Activated CD4-positive, alpha-beta memory T cell treated with anti-CD3 and anti-CD28 coated beads, Interleukin-2, amount 10 ng/mL, durations not matched to agents 7 days and 5 days (primary cell): ENCODE measurements at regions not wholly inside any gene's neighbourhood (a gene's known extent, or its start where the extent isn't known, plus 50 kb on each side); places are given as distances from the start of the nearest gene placed in this dataset.
A peak's percentile ranks its signal among the peaks of the same experiment; 100 is the strongest.
"Not testable (repeated sequence)": the region's sequence is repeated elsewhere in the genome, so short reads cannot be mapped to it uniquely, and the experiment has no call there.

Source experiments
- CTCF ChIA-PET: fragments of 350-600 bp; sonication (Branson Sonifier 250); formaldehyde crosslinking; loops from one replicate; lab custom pipeline; 2021; ENCODE audit warnings: antibody characterized with exemption, inconsistent platforms; lab: Charles Lee
- POLR2A ChIA-PET: fragments of 350-600 bp; sonication (Branson Sonifier 250); formaldehyde crosslinking; loops from one replicate; lab custom pipeline; 2021; ENCODE audit warnings: antibody characterized with exemption; lab: Charles Lee
- DNase-seq: peaks from one replicate; pipeline ENCODE4 v3.0.0-alpha.2; 2020
- H3K27ac Mint-ChIP-seq: one replicate; pipeline ENCODE4 v1.8.0; 2021; ENCODE audit warnings: mild to moderate bottlenecking, mixed read lengths
- H3K27me3 Mint-ChIP-seq: one replicate; pipeline ENCODE4 v1.8.0; 2021; ENCODE audit warnings: mixed read lengths
- H3K36me3 Mint-ChIP-seq: one replicate; pipeline ENCODE4 v1.8.0; 2021; ENCODE audit warnings: low read depth, mixed read lengths
- H3K4me1 Mint-ChIP-seq: one replicate; pipeline ENCODE4 v1.8.0; 2021; ENCODE audit warnings: mixed read lengths
- H3K4me3 Mint-ChIP-seq: one replicate; pipeline ENCODE4 v1.8.0; 2021; ENCODE audit warnings: mild to moderate bottlenecking, mixed read lengths
- H3K9me3 Mint-ChIP-seq: one replicate; pipeline ENCODE4 v1.8.0; 2021; ENCODE audit warnings: mixed read lengths

DNA sequence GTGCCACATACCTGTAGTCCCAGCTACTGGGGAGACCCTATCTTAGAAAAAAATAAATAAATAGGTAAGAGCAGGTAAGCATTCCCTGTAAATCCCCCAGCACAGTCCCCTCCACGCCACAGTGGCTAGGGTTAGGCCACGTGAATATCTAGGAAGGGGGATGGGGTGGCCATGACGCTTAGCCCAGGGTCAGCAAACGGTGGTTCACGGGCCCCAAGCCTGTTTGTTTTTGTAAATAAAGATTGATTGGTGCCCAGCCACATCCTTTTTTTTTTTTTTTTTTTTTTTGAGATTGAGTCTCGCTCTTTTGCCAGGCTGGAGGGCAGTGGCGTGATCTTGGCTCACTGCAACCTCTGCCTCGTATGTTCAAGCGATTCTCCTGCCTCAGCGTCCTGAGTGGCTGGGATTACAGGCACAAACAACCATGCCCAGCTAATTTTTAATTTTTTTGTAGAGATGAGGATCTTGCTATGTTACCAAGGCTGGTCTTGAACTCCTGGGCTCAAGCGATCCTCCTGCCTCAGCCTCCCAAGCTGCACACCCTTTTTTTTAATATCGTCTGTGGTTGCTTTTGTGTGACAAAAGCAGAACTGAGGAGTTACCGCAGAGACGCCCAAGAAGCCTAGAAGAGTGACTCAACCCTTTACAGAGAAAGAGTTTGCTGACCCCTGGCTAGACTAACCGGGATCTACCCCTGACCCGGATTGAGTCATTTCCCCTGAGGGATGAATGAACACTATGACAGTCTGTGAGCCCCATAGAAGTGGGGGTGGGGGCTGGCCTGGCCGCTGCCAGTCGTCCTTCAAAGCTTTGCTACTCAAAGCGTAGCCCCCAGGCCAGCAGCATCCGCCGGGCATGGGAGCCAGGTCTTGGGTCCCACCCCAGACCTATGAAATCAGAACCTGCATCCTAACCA is 113.7 kb upstream of the NCOR2 start:
- no peak overlapping the region for H3K27ac Mint-ChIP-seq
- H3K27me3 Mint-ChIP-seq = peaks cover 7% of the 10 kb centered on the region
- H3K4me1 Mint-ChIP-seq = peaks cover 28% of the 10 kb centered on the region
- ChIA-PET POLR2A (no interaction called here), CTCF (no interaction called here)
- DNase-seq = peak; percentile 42
- H3K36me3 Mint-ChIP-seq = no peaks in the 10 kb centered on the region
- H3K9me3 Mint-ChIP-seq = peaks cover 2% of the 10 kb centered on the region
- H3K4me3 Mint-ChIP-seq = no peak overlapping the region

DNA sequence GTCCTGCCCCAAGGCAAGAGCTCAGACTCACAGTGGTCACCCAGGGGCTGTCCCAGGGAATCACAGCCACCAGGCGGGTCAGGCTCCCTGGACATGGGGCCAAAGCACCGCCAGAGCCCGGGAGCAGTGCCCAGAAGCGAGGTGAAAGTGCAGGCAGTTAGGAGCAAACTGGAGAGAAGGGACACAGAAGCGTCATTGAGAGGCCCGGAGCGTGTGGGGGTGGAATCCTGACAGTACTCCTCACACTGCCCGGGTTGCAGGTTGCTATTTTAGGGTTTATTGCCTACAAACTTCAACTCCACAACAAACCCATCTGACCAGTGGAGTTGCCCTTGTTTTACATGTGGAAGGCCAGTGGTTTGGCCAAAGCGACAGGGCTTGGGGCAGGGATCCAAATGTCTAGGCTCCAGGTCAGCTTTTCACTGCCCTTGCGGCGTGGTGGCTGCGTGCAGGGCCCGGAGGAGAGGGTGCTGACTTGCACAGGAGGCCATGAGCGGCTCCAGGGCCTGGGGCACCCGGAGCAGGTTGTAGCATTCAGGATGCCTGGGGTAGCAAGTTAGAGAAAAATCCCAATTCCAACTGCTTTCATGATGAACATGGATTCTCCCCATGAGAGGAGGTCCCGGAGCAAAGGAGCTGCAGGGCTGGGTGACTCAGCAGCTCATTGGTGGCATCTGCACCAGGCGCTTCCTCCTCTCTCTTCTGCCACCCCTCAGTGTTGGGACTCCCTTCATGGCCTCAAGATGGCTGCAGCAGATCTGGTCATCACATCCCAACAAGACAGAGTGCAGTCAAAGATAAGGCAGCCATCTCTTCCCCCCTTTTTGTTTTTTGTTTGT is 112.3 kb upstream of the NCOR2 start:
- Mint-ChIP-seq H3K27ac (no peak overlapping the region), H3K27me3 (no peaks in the 10 kb centered on the region), H3K36me3 (no peaks in the 10 kb centered on the region), H3K9me3 (peaks cover 2% of the 10 kb centered on the region), H3K4me1 (peaks cover 17% of the 10 kb centered on the region), H3K4me3 (no peak overlapping the region)
- DNase-seq = no peak
- ChIA-PET CTCF (no interaction called here), POLR2A (no interaction called here)

GRCh38 chr12:124679047-124679446 is 111.6 kb upstream of the NCOR2 start:
- Mint-ChIP-seq H3K4me1 (peaks cover 11% of the 10 kb centered on the region), H3K36me3 (no peaks in the 10 kb centered on the region), H3K27me3 (no peaks in the 10 kb centered on the region), H3K4me3 (no peak overlapping the region), H3K27ac (no peak overlapping the region), H3K9me3 (peaks cover 2% of the 10 kb centered on the region)
- POLR2A ChIA-PET = no interaction called here
- DNase-seq = no peak
- CTCF ChIA-PET = no interaction called here

GRCh38 chr12:124678421-124678893 is 111.0 kb upstream of the NCOR2 start:
- Mint-ChIP-seq H3K4me1 (peaks cover 11% of the 10 kb centered on the region), H3K9me3 (peaks cover 2% of the 10 kb centered on the region), H3K36me3 (no peaks in the 10 kb centered on the region), H3K27me3 (no peaks in the 10 kb centered on the region), H3K27ac (no peak overlapping the region), H3K4me3 (no peak overlapping the region)
- CTCF ChIA-PET = no interaction called here
- POLR2A ChIA-PET = no interaction called here
- no peak for DNase-seq

- ChIA-PET POLR2A (no interaction called here), CTCF (no interaction called here)
- Mint-ChIP-seq H3K4me1 (peaks cover 8% of the 10 kb centered on the region), H3K27ac (no peak overlapping the region), H3K9me3 (peaks cover 2% of the 10 kb centered on the region), H3K27me3 (no peaks in the 10 kb centered on the region), H3K36me3 (no peaks in the 10 kb centered on the region), H3K4me3 (no peak overlapping the region)
- DNase-seq = no peak
Measured at GRCh38 chr12:124677552-124678356, 110.3 kb upstream of the NCOR2 start.

GRCh38 chr12:124676714-124677462 is 109.5 kb upstream of the NCOR2 start:
- ChIA-PET POLR2A (interaction anchor here (1.2 kb wide), 1 partner anchor 9 kb away, joined by 4 read pairs; no protein-coding TSS in a partner anchor), CTCF (no interaction called here)
- peaks cover 2% of the 10 kb centered on the region for H3K9me3 Mint-ChIP-seq
- no peak overlapping the region for H3K4me3 Mint-ChIP-seq
- no peak overlapping the region for H3K27ac Mint-ChIP-seq
- H3K36me3 Mint-ChIP-seq = no peaks in the 10 kb centered on the region
- no peak for DNase-seq
- no peaks in the 10 kb centered on the region for H3K27me3 Mint-ChIP-seq
- H3K4me1 Mint-ChIP-seq = peaks cover 6% of the 10 kb centered on the region

GRCh38 chr12:124675881-124676713 is 108.7 kb upstream of the NCOR2 start:
- POLR2A ChIA-PET = interaction anchor here (1.2 kb wide), 1 partner anchor 10 kb away, joined by 4 read pairs; no protein-coding TSS in a partner anchor
- no peaks in the 10 kb centered on the region for H3K27me3 Mint-ChIP-seq

DNA sequence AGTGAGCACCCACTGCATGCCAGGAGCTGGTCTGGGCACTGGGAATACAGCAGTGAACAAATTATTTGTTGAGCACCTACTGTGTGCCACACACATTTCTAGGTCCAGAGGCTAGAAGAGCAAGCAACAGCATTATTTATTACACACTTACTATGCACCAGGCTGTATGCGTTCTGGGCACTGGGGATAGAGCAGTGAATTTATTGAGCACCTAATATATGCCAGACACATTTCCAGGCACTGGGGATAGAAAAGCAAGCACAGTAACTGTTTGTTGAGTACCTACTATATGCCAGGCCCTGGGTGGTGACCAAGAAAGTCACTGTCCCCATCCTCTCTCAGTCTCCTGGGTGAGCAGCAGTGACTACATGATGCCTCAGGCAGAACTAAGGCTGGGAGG is 107.5 kb upstream of the NCOR2 start:
- DNase-seq = no peak
- POLR2A ChIA-PET = no interaction called here
- Mint-ChIP-seq H3K4me3 (no peak overlapping the region), H3K9me3 (peaks cover 2% of the 10 kb centered on the region), H3K4me1 (no peaks in the 10 kb centered on the region), H3K27ac (no peak overlapping the region), H3K36me3 (no peaks in the 10 kb centered on the region), H3K27me3 (no peaks in the 10 kb centered on the region)
- CTCF ChIA-PET = interaction anchor here (0.5 kb wide), 1 partner anchor 14 kb away, joined by 4 read pairs; no protein-coding TSS in a partner anchor

More at GRCh38 chr12:124675881-124676713, 108.7 kb upstream of the NCOR2 start:
- Mint-ChIP-seq H3K36me3 (no peaks in the 10 kb centered on the region), H3K4me1 (peaks cover under 1% of the 10 kb centered on the region), H3K4me3 (no peak overlapping the region), H3K27ac (no peak overlapping the region), H3K9me3 (peaks cover 2% of the 10 kb centered on the region)
- CTCF ChIA-PET = no interaction called here
- no peak for DNase-seq

DNA sequence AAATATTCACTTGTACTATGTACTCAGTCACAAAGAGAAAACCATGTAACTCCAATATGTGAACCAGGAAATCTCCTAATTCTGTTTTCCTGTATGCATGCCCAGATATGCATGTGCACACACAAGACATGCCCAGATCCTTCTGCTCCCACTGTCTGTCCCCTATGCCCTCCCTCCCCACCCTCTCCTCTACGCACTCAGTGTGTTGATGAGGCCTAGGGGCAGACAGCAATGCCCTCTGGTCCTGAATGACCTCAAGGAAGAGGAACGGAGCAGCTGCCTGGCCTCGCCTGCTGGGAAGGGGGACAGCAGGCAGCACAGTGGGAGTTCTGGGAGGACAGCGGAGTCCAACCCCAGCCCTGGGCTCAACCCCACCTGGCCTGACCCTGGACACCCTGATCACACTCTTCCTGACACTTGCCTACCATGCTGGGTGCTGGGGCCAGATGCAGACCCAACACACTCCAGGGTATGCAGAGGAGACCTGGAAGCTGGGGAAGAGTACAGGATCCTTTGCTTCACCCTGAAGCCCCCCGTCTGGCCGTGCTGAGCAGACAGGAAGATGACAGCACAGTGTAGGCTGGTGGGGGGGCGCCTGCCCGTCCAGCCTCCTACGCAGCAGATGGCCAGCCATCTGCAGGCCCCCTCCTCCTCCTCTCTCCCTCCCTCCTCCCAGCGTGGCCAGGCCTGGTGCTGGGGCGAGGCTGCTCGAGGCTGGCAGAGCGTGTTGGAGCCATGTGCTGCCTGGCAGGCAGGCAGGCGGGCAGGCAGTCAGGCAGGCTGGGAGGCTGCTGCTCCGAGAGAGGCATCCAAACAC is 106.6 kb upstream of the NCOR2 start:
- Mint-ChIP-seq H3K4me3 (no peak overlapping the region), H3K27me3 (peaks cover 1% of the 10 kb centered on the region), H3K9me3 (peaks cover 2% of the 10 kb centered on the region), H3K36me3 (no peaks in the 10 kb centered on the region), H3K27ac (no peak overlapping the region), H3K4me1 (no peaks in the 10 kb centered on the region)
- ChIA-PET CTCF (no interaction called here), POLR2A (no interaction called here)
- no peak for DNase-seq

DNA sequence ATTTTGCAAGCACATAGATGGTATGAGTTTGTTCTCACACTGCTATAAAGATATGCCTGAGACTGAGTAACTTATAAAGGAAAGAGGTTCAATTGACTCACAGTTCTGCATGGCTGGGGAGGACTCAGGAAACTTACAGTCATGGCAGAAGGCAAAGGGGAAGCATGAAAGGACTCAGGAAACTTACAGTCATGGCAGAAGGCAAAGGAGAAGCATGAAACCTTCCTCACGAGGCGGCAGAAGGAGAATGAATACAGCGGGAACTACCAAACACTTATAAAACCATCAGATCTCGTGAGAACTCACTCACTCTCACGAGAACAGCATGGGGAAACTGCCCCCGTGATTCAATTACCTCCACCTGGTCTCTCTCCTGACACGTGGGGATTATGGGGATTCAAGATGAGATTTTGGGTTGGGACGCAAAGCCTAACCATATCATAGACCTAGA is 101.9 kb upstream of the NCOR2 start:
- CTCF ChIA-PET = interaction anchor here (1.0 kb wide), 1 partner anchor 78 kb away, joined by 3 read pairs; no protein-coding TSS in a partner anchor
- H3K27me3 Mint-ChIP-seq, DNase-seq, H3K9me3 Mint-ChIP-seq, H3K4me1 Mint-ChIP-seq, H3K36me3 Mint-ChIP-seq, POLR2A ChIA-PET, H3K27ac Mint-ChIP-seq, H3K4me3 Mint-ChIP-seq: not testable (repeated sequence)

DNA sequence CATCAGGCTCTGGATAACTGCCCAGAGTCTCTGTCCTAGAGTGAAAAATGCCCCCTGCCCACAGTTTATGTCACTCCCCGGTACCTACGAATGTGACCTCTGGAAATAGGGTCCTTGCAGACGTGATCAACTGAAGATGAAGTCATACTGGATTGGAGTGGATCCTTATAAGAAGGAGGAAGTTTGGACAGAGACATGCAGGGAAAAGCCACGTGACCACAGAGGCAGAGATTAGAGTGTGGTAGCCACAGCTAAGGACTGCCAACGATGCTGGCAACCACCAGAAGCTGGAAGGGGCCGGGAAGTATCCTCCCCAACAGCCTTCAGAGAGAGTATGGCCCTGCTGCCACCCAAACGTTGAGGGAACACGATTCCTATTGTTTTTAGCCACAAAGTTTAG is 101.2 kb upstream of the NCOR2 start:
- H3K4me1 Mint-ChIP-seq = no peaks in the 10 kb centered on the region
- peaks cover 3% of the 10 kb centered on the region for H3K9me3 Mint-ChIP-seq
- no peak overlapping the region for H3K27ac Mint-ChIP-seq
- H3K4me3 Mint-ChIP-seq = no peak overlapping the region
- no peaks in the 10 kb centered on the region for H3K36me3 Mint-ChIP-seq
- DNase-seq = no peak
- ChIA-PET CTCF (no interaction called here), POLR2A (no interaction called here)
- H3K27me3 Mint-ChIP-seq = peaks cover 1% of the 10 kb centered on the region
